HG03159 (cell line): ENCODE measurements at regions not wholly inside any gene's neighbourhood (a gene's known extent, or its start where the extent isn't known, plus 50 kb on each side); places are given as distances from the start of the nearest gene placed in this dataset.
"Not testable (repeated sequence)": the region's sequence is repeated elsewhere in the genome, so short reads cannot be mapped to it uniquely, and the experiment has no call there.

Source experiments
- ATAC-seq: cut with Tn5 transposase; IDR thresholded peaks from one replicate; pipeline ENCODE4 v1.9.1; 2021; ENCODE audit warnings: mild to moderate bottlenecking, moderate library complexity; ENCODE audit not compliant: unreplicated experiment

GRCh38 chr1:187689129-187689528 is 860.4 kb downstream of the PLA2G4A start:
- ATAC-seq: no peak

GRCh38 chr1:187691439-187691838 is 862.7 kb downstream of the PLA2G4A start:
- ATAC-seq: no peak

- no peak for ATAC-seq
Observed at GRCh38 chr1:187692799-187693198, 864.0 kb downstream of the PLA2G4A start.

- no peak for ATAC-seq
Observed at GRCh38 chr1:187696073-187696472, 867.3 kb downstream of the PLA2G4A start.

- ATAC-seq: not testable (repeated sequence)
Observed at GRCh38 chr1:187703138-187704130, 874.7 kb downstream of the PLA2G4A start.

GRCh38 chr1:187714470-187714869 is 885.7 kb downstream of the PLA2G4A start:
- no peak for ATAC-seq

GRCh38 chr1:187715483-187715882 is 886.7 kb downstream of the PLA2G4A start:
- ATAC-seq: no peak

GRCh38 chr1:187716160-187716559 is 887.4 kb downstream of the PLA2G4A start:
- ATAC-seq: no peak

GRCh38 chr1:187718527-187718926 is 889.8 kb downstream of the PLA2G4A start:
- no peak for ATAC-seq

GRCh38 chr1:187721216-187721615 is 892.5 kb downstream of the PLA2G4A start:
- no peak for ATAC-seq

GRCh38 chr1:187725216-187725615 is 896.5 kb downstream of the PLA2G4A start:
- no peak for ATAC-seq

GRCh38 chr1:187733232-187733631 is 904.5 kb downstream of the PLA2G4A start:
- ATAC-seq: no peak

GRCh38 chr1:187734427-187734826 is 905.7 kb downstream of the PLA2G4A start:
- no peak for ATAC-seq

GRCh38 chr1:187744665-187745064 is 915.9 kb downstream of the PLA2G4A start:
- peak; percentile 85 for ATAC-seq

GRCh38 chr1:187755536-187755935 is 926.8 kb downstream of the PLA2G4A start:
- ATAC-seq: no peak

- not testable (repeated sequence) for ATAC-seq
Observed at GRCh38 chr1:187756684-187757083, 927.9 kb downstream of the PLA2G4A start.

- no peak for ATAC-seq
Observed at GRCh38 chr1:187759825-187760333, 931.1 kb downstream of the PLA2G4A start.

GRCh38 chr1:187762118-187762517 is 933.4 kb downstream of the PLA2G4A start:
- ATAC-seq: no peak

- ATAC-seq: no peak
Observed at GRCh38 chr1:187763465-187763864, 934.7 kb downstream of the PLA2G4A start.

GRCh38 chr1:187763976-187764375 is 935.2 kb downstream of the PLA2G4A start:
- no peak for ATAC-seq

- ATAC-seq: no peak
Observed at GRCh38 chr1:187771396-187771795, 942.6 kb downstream of the PLA2G4A start.

GRCh38 chr1:187773168-187773567 is 944.4 kb downstream of the PLA2G4A start:
- ATAC-seq: no peak
